AG04449 (cell line): ENCODE measurements at regions not wholly inside any gene's neighbourhood (a gene's known extent, or its start where the extent isn't known, plus 50 kb on each side); places are given as distances from the start of the nearest gene placed in this dataset.
"Not testable (repeated sequence)": the region's sequence is repeated elsewhere in the genome, so short reads cannot be mapped to it uniquely, and the experiment has no call there.

Source experiments
- CTCF ChIA-PET: fragments of 350-600 bp; formaldehyde crosslinking; extraction: SDS; loops from one replicate; lab custom pipeline; 2021; ENCODE audit warnings: antibody characterized with exemption; lab: Yijun Ruan, JAX
- POLR2A ChIA-PET: fragments of 400-600, 350-600 bp; formaldehyde crosslinking; extraction: SDS; loops from one replicate; lab custom pipeline; 2020; ENCODE audit warnings: antibody characterized with exemption, inconsistent platforms; lab: Yijun Ruan, JAX
- DNase-seq: peaks from one replicate; pipeline ENCODE4 v3.0.0-alpha.2; 2010; ENCODE audit warnings: low read depth, low spot score
- H3K4me3 ChIP-seq: 2 replicates; pipeline ENCODE4 v1.5.1; 2011; ENCODE audit warnings: low read depth, mild to moderate bottlenecking, control low read depth, low read length
- CTCF ChIP-seq: IDR thresholded peaks from one replicate; pipeline ENCODE4 v1.5.1; 2011; ENCODE audit warnings: mild to moderate bottlenecking, moderate library complexity, low read length, control low read depth, inconsistent platforms; ENCODE audit not compliant: insufficient read depth; ENCODE audit errors: missing control alignments

DNA sequence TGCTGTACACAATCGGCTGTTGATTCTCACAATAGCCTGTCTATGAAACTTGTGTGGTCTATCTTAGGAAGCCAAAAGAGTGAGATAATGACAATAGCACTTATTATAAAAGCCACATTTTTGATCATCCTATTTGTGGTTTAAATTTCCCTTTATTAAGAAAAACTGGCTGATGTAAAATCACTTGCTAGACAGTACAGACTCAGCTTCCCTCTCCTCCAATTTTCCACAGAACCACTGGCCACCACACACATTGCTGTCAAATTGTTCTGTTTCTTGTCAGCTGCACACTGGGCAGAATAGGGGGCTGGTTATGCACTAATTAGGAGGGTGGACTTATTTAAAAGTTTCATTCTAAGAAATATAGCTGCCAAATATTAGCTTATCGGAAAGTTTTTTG, 425.9 kb downstream of the EPHA3 start:
- no peak overlapping the region for H3K4me3 ChIP-seq
- CTCF ChIA-PET: no interaction called here
- POLR2A ChIA-PET: no interaction called here
- no peak for DNase-seq
- no peak for TF ChIP-seq CTCF

DNA sequence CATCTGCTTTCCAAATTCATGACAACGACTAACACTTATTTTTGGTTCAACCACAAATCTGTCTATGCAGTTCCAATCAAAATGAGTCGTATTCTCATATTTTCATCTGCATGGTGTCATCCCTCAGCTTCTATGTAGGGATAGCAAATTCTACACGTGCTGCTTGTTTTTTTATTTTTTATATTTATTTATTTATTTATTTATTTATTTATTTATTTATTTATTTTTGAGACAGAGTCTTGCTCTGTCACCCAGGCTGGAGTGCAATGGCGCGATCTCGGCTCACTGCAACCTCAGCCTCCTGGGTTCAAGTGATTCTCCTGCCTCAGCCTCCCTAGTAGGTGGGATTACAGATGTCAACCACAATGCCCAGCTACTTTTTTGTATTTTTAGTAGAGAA, 447.2 kb downstream of the EPHA3 start:
- H3K4me3 ChIP-seq, POLR2A ChIA-PET, CTCF ChIA-PET, DNase-seq: not testable (repeated sequence)

- H3K4me3 ChIP-seq: no peak overlapping the region
- no peak for DNase-seq
- ChIA-PET POLR2A (no interaction called here), CTCF (no interaction called here)
- no peak for TF ChIP-seq CTCF
Observed at GRCh38 chr3:89558711-89559110, 451.3 kb downstream of the EPHA3 start.

DNA sequence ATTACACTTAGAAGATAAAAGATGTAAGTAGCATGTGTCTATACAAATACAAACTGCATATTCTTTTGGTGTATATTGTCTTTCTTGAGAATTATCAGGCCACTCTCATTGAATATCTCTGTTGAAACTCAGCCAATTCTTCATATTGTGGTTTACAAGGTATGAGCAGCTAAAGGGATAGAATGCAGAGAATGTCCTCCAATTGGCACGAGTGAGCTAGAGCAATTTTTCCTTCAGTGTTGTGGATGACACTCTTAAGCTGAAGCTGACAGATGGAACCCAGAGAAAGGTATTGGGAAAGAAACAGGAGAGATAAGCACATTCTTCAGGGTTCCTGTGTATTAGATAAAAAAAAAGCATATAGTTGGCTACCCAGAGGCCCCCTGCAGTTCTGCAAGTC, 453.1 kb downstream of the EPHA3 start:
- no peak overlapping the region for H3K4me3 ChIP-seq
- TF ChIP-seq CTCF: no peak
- ChIA-PET CTCF (no interaction called here), POLR2A (no interaction called here)
- DNase-seq: no peak

- TF ChIP-seq CTCF: no peak
- DNase-seq: no peak
- H3K4me3 ChIP-seq: no peak overlapping the region
- ChIA-PET POLR2A (no interaction called here), CTCF (no interaction called here)
Observed at GRCh38 chr3:89562373-89562772, 455.0 kb downstream of the EPHA3 start.

DNA sequence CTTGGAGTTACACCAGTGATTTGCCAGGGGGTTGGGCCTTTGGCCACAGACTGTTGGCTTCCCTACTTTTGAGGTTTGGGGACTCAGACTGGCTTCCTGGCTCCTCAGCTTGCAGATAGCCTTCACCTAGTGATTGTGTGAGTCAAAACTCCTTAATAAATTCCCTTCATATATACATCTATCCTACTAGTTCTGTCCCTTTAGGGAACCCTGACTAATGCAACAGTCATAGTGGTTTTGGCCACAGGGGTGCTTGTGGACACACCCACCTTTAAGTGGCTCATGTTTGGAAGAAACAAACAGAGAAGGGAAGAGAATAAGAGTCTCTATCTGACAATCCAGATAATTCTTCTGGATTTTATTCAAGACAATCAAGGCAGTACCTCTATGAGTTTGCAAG, 457.7 kb downstream of the EPHA3 start:
- DNase-seq: no peak
- ChIA-PET POLR2A (no interaction called here), CTCF (no interaction called here)
- TF ChIP-seq CTCF: no peak
- H3K4me3 ChIP-seq: no peak overlapping the region

DNA sequence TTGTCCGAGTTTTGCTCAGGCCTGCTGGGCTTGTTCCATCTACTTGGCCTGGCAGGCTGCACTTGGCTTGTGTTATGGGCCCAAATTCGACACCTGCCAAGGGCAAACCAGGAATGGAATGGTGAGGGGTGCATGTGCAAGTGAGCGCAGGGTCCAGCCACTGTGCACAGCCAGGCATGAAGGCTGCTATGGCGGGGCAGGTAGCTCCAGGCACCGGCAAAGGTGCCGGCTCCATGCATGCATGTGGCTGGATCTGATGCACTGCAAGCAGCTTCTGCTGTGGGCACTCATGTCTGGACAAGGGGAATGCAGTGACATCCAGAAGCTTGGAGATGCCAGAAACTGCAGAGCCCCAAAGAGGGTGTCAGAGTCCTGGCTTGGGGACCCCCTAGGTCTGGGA, 463.0 kb downstream of the EPHA3 start:
- no peak overlapping the region for H3K4me3 ChIP-seq
- TF ChIP-seq CTCF: no peak
- ChIA-PET CTCF (no interaction called here), POLR2A (no interaction called here)
- no peak for DNase-seq
